MCF 10A (cell line): ENCODE measurements at regions not wholly inside any gene's neighbourhood (a gene's known extent, or its start where the extent isn't known, plus 50 kb on each side); places are given as distances from the start of the nearest gene placed in this dataset.

Source experiments
- BruUV-seq: library from RNA; stranded (reverse); fragments of 400-500 nt; replicated peaks from 2 replicates; lab custom pipeline; 2021; lab: Mats Ljungman, UMichigan
- CTCF ChIA-PET: fragments of 300-600 bp; sonication (Branson Sonifier 250); formaldehyde crosslinking; extraction: SDS; loops from one replicate; lab custom pipeline; 2021; ENCODE audit warnings: antibody characterized with exemption, inconsistent platforms; lab: Yijun Ruan, JAX
- POLR2A ChIA-PET: fragments of 300-600, 350-650 bp; sonication (Branson Sonifier 250); formaldehyde crosslinking; extraction: SDS; loops from one replicate; lab custom pipeline; 2020; ENCODE audit warnings: antibody characterized with exemption, inconsistent platforms; lab: Yijun Ruan, JAX
- DNase-seq: peaks from one replicate; pipeline ENCODE4 v3.0.0-alpha.2; 2018; ENCODE audit not compliant: unreplicated experiment
- H3K27ac Mint-ChIP-seq: one replicate; pipeline ENCODE4 v1.8.0; 2022; ENCODE audit warnings: mild to moderate bottlenecking, low read depth, mixed read lengths; ENCODE audit not compliant: unreplicated experiment
- H3K27me3 Mint-ChIP-seq: one replicate; pipeline ENCODE4 v1.8.0; 2022; ENCODE audit warnings: mixed read lengths; ENCODE audit not compliant: insufficient read depth, unreplicated experiment
- H3K36me3 Mint-ChIP-seq: one replicate; pipeline ENCODE4 v1.8.0; 2022; ENCODE audit warnings: mild to moderate bottlenecking, moderate library complexity, mixed read lengths; ENCODE audit not compliant: insufficient read depth, unreplicated experiment
- H3K4me1 Mint-ChIP-seq: one replicate; pipeline ENCODE4 v1.8.0; 2022; ENCODE audit warnings: mixed read lengths; ENCODE audit not compliant: insufficient read depth, unreplicated experiment
- H3K4me3 Mint-ChIP-seq: one replicate; pipeline ENCODE4 v1.8.0; 2022; ENCODE audit warnings: mild to moderate bottlenecking, moderate library complexity, mixed read lengths; ENCODE audit not compliant: unreplicated experiment
- H3K9me3 Mint-ChIP-seq: one replicate; pipeline ENCODE4 v1.8.0; 2022; ENCODE audit warnings: mixed read lengths; ENCODE audit not compliant: unreplicated experiment
- intact Hi-C: fragments of 100-400 bp; cut with micrococcal nuclease; formaldehyde crosslinking; loops from 2 replicates; pipeline ENCODE4 v1.14.1; 2022
- TF ChIP-seq, protein P1 (sequence below): fragments of 200-600 bp; IDR thresholded peaks from one replicate; pipeline ENCODE4 v1.8.0; 2022; ENCODE audit warnings: antibody characterized with exemption, mild to moderate bottlenecking; ENCODE audit not compliant: unreplicated experiment

DNA sequence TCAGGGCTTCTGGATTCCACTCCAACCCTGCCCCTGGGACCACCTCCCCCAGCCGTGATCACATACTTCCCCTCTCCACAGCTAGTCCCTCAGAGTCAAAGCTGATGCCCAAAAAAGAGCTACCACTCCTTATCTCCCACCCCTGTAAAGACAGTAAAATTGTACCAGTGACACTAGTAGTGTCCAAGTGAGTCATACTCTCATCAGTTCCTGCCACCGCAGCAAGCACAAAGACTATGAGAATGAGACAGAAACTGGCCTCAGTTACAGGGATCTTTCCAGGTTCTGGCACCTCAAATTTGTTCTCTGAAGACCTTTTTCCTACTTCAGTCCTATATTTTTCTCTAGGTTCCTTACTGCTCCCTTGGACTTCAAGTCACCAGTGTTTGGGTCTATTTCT, 144.2 kb downstream of the SPRY2 start:
- peak; percentile 12 for DNase-seq
- no TSS peak for BruUV-seq
- ChIA-PET CTCF (interaction anchor here (1.1 kb wide), 1 partner anchor 147 kb away, joined by 4 read pairs; no protein-coding TSS in a partner anchor), POLR2A (no interaction called here)
- H3K4me3 Mint-ChIP-seq: no peak overlapping the region
- no peaks in the 10 kb centered on the region for H3K27me3 Mint-ChIP-seq
- no peak overlapping the region for H3K27ac Mint-ChIP-seq
- TF ChIP-seq, protein P1, sequence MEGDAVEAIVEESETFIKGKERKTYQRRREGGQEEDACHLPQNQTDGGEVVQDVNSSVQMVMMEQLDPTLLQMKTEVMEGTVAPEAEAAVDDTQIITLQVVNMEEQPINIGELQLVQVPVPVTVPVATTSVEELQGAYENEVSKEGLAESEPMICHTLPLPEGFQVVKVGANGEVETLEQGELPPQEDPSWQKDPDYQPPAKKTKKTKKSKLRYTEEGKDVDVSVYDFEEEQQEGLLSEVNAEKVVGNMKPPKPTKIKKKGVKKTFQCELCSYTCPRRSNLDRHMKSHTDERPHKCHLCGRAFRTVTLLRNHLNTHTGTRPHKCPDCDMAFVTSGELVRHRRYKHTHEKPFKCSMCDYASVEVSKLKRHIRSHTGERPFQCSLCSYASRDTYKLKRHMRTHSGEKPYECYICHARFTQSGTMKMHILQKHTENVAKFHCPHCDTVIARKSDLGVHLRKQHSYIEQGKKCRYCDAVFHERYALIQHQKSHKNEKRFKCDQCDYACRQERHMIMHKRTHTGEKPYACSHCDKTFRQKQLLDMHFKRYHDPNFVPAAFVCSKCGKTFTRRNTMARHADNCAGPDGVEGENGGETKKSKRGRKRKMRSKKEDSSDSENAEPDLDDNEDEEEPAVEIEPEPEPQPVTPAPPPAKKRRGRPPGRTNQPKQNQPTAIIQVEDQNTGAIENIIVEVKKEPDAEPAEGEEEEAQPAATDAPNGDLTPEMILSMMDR: no peak
- intact Hi-C loops: no loop called here
- peaks cover 5% of the 10 kb centered on the region for H3K9me3 Mint-ChIP-seq
- H3K4me1 Mint-ChIP-seq: no peaks in the 10 kb centered on the region
- H3K36me3 Mint-ChIP-seq: no peaks in the 10 kb centered on the region

DNA sequence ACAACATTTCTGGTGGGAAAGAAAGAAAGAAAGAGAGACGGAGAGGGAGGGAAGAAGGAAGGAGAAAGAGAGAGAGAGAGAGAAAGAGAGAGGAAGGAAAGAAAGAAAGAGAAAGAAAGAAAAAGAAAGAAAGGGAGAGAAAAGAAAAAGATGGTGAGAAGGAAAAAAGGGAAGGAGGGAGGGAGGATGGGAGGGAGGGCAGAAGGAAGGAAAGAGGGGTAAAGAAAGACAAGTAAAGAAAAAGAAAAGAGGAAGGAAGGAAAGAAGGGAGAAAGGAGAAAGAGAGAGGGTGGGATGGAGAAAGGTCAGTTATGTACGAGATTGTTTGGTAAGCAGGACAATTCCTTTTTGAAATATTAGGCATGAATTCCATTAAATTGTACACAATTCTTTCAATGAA, 145.3 kb downstream of the SPRY2 start:
- TF ChIP-seq, protein P1: no peak

DNA sequence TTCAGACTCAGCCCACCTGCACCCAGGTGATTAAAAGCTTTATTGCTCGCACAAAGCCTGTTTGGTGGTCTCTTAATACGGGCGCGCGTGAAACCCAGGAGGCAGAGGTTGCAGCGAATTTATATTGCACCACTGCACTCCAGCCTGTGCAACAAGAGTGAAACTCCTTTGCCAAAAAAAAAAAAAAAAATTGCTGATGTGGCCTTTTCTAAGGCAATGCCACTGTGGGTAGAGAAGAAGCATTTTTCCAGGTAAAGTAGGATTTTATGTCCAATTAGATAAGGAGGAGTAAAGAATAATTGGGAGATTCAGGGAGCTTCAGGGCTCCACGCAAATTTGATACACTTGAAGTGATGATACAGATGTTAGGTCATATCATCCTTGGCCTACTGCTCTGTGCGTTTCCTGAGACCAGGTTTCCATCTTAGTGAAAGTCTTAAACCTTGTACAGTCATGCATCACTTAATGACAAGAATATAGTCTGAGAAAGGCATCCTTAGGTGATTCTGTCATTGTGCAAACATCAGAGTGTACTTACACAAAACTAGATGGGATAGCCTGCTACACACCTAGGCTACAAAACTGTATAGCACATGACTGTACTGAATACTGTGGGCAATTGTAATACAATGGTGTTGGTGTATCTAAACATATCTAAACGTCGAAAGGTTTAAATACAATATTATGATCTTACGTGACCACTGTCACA, 150.9 kb downstream of the SPRY2 start:
- Mint-ChIP-seq H3K27me3 (no peaks in the 10 kb centered on the region), H3K36me3 (no peaks in the 10 kb centered on the region), H3K4me3 (no peak overlapping the region), H3K27ac (no peak overlapping the region), H3K4me1 (no peaks in the 10 kb centered on the region), H3K9me3 (no peaks in the 10 kb centered on the region)
- no TSS peak for BruUV-seq
- ChIA-PET CTCF (no interaction called here), POLR2A (interaction anchor here (0.7 kb wide), 2 partner anchors 107 to 690 kb away, joined by 3 to 4 read pairs; no protein-coding TSS in a partner anchor)
- DNase-seq: no peak
- TF ChIP-seq, protein P1: no peak
- intact Hi-C loops: no loop called here

More for the DNA sequence above, 145.3 kb downstream of the SPRY2 start:
- Mint-ChIP-seq H3K27me3 (no peaks in the 10 kb centered on the region), H3K27ac (no peak overlapping the region), H3K36me3 (no peaks in the 10 kb centered on the region), H3K4me3 (no peak overlapping the region), H3K4me1 (no peaks in the 10 kb centered on the region), H3K9me3 (no peaks in the 10 kb centered on the region)
- ChIA-PET POLR2A (interaction anchor here (0.7 kb wide), 1 partner anchor 145 kb away, joined by 3 read pairs; the partner anchor contains the start of gene SPRY2), CTCF (interaction anchor here (0.6 kb wide), 1 partner anchor 33 kb away, joined by 3 read pairs; no protein-coding TSS in a partner anchor)
- BruUV-seq: no TSS peak
- no peak for DNase-seq
- intact Hi-C loops: no loop called here

DNA sequence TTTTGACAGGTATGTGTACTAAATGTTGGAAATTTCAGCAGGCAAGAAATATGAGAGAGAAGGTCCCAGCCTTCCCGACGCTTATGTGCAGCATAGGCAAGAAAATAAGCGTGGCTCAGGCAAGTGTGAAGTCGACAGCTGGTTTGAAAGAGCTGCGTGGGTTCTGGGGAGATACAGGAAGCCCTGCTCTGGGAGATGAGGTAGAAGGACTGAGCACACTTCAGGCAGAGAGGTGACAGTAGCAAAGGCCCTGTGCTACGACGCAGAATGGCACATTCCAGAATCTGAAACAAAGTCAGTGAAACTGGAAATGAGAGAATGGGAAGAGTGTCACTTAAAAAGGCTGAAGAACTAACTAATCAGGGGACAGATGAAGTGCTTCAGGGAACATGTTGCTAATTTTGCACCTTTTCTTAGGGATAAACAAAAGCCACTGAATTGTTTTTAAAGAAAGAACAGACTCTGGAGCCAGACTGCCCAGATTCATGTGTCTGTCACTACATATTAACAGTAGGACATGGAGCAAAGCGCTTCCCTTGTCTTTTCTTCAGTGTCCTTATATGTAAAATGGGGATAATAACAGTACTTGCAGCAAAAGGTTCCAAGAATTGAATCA, 160.1 kb downstream of the SPRY2 start:
- TF ChIP-seq, protein P1: no peak
- no peaks in the 10 kb centered on the region for H3K27me3 Mint-ChIP-seq
- POLR2A ChIA-PET: no interaction called here
- CTCF ChIA-PET: no interaction called here
- H3K4me1 Mint-ChIP-seq: peaks cover 6% of the 10 kb centered on the region
- H3K36me3 Mint-ChIP-seq: no peaks in the 10 kb centered on the region
- DNase-seq: no peak
- no peaks in the 10 kb centered on the region for H3K9me3 Mint-ChIP-seq
- H3K27ac Mint-ChIP-seq: no peak overlapping the region
- no peak overlapping the region for H3K4me3 Mint-ChIP-seq
- BruUV-seq: no TSS peak
- intact Hi-C loops: no loop called here
